SH-SY5Y (cell line): ENCODE measurements at regions not wholly inside any gene's neighbourhood (a gene's known extent, or its start where the extent isn't known, plus 50 kb on each side); places are given as distances from the start of the nearest gene placed in this dataset.

Source experiments
- GATA2 ChIP-seq: IDR thresholded peaks from 2 replicates; pipeline ENCODE4 v1.6.1; 2011; ENCODE audit warnings: mild to moderate bottlenecking, low read depth, low read length
- GATA3 ChIP-seq: IDR thresholded peaks from 2 replicates; pipeline ENCODE4 v1.6.1; 2011; ENCODE audit warnings: low read depth, mild to moderate bottlenecking, low read length, moderate library complexity

GRCh38 chr6:26273673-26274588 lies 91.1 kb upstream of the BTN3A2 start:
- TF ChIP-seq GATA2 (no peak), GATA3 (no peak)

- TF ChIP-seq GATA3 (no peak), GATA2 (no peak)
Observed at GRCh38 chr6:26275663-26276062, 89.3 kb upstream of the BTN3A2 start.

DNA sequence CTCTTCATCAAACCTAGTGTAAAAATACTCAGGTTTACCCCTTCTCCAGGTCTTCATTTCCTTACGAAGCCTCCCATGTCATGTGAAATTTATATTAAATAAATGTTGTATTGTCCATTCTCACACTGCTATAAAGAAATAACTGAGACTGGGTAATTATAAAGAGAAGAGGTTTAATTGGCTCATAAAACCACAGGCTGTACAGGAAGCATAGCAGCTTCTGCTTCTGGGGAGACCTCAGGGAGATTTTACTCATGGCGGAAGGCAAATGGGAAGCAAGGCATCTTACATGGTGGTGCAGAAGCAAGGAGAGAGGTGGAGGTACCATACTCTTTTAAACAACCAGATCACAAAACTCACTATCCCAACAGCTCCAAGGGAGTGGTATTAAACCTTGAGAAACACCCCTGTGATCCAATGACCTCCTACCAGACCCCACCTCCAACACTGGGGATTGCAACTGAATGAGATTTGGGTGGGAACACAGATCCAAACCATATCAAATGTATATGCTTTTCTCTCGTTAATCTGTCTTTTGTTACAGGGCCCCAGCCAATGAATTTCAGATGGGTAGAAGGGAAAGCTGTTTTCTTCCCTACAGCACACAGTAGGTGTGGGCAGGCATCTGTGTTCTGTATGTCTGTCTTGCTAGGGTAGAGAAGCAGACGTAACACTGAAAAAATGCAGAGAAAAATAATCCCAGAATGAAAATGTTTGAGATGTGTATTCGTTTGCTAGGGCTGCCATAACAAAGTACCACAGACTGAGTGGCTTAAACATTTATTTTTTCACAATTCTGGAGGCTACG lies 88.0 kb upstream of the BTN3A2 start:
- TF ChIP-seq GATA3 (no peak), GATA2 (no peak)

GRCh38 chr6:26278536-26278935 lies 86.5 kb upstream of the BTN3A2 start:
- TF ChIP-seq GATA2 = no peak
- no peak for TF ChIP-seq GATA3

- no peak for TF ChIP-seq GATA2
- TF ChIP-seq GATA3 = no peak
Observed at GRCh38 chr6:26280407-26280806, 84.6 kb upstream of the BTN3A2 start.

GRCh38 chr6:26284537-26285142 lies 80.4 kb upstream of the BTN3A2 start:
- TF ChIP-seq GATA2 = no peak
- TF ChIP-seq GATA3 = no peak

DNA sequence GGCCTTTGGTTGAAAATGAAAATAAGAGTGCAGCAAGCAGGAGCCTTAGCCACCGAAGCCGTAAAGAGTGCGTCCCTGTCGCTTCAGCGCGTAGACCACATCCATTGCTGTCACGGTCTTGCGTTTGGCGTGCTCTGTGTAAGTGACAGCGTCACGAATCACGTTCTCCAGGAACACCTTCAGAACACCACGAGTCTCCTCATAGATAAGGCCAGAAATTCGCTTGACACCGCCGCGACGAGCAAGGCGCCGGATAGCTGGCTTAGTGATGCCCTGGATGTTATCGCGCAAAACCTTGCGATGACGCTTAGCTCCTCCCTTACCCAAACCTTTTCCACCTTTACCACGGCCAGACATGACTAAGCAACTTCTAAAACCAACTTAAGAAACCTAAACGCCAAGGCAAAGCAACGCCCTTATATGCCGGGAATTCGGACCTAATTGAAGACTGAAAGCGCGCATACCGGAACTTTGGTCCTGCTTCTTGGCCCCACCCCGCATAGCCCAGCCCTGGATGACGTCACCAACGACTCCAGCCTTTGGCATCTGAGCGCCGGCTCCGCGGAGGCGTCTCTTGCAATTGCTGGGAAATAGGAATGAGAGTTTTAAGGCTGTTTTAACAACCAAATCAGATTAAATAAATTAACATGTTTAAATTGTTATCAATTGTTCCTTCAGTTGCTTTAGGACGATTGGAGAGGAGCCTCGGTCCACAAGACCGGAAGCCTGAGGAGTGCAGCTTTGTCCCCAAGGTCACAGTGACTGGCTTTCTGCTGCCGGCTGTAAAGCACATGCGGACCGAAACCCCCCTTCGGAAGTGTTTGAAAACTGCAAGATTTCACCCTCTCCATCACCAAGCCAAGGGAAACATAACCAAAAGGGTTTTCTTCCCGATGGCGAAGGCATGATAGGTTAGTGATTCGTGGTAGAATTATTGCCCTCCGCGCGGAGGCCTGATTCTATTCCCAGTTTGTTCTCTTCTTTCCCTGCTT lies 79.6 kb upstream of the BTN3A2 start:
- TF ChIP-seq GATA2 (peak; percentile 44; the same call in 1 of the 2 replicates), GATA3 (no peak)

- TF ChIP-seq GATA2 = no peak
- TF ChIP-seq GATA3 = no peak
Observed at GRCh38 chr6:26286168-26286877, 78.7 kb upstream of the BTN3A2 start.

- TF ChIP-seq GATA3 = no peak
- no peak for TF ChIP-seq GATA2
Observed at GRCh38 chr6:26288155-26288554, 76.8 kb upstream of the BTN3A2 start.

GRCh38 chr6:26290941-26291340 lies 74.1 kb upstream of the BTN3A2 start:
- no peak for TF ChIP-seq GATA2
- TF ChIP-seq GATA3 = no peak

DNA sequence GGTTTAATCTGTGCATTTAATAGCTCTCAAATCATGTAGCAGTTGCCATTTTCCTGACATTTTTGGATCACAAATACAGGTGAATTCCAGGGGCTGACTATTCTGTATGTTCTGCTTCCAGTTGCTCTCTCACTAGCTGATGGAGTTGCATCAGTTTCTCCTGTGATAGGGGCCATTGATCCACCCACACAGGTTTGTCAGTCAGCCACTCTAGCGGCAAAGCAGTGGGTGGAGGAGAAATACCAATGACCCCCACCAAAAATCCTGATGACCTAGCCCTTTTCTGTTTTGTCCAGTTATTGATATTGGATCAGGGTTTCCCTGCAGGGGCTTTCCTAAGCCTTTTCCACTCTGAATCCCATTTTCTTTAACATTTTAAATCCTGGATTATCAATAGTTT lies 72.3 kb upstream of the BTN3A2 start:
- TF ChIP-seq GATA3 (no peak), GATA2 (no peak)

DNA sequence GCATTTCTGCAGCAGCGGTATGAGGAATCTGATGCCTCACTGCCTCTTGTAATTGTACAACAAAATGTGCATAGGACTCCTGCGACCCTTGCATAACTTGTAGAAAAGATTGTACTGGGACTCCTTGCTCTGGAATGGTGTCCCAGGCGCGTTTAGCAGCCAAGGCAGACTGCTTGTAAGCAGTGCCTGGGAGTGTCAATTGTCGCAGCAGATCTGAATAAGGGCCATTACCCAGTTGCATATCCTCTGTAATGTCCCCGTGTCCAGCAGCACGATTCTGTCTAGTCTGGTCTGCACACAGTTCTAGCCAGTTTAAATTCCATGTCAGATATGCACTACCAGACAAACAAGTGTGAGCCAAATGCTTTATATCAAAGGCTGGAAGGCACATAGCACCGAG lies 70.7 kb upstream of the BTN3A2 start:
- TF ChIP-seq GATA3 = no peak
- no peak for TF ChIP-seq GATA2

- no peak for TF ChIP-seq GATA3
- no peak for TF ChIP-seq GATA2
Observed at GRCh38 chr6:26295691-26296555, 69.1 kb upstream of the BTN3A2 start.
